Transverse colon (tissue), 4 donors: ENCODE measurements at regions not wholly inside any gene's neighbourhood (a gene's known extent, or its start where the extent isn't known, plus 50 kb on each side); places are given as distances from the start of the nearest gene placed in this dataset.

Experiments used
- DNase-seq: peaks from one replicate; pipeline ENCODE4 v3.0.0-alpha.2; 2019
- H3K27ac ChIP-seq, 4 donors: fragments of 200-600 bp; sonication (generic); 2 replicates each; pipeline ENCODE4 v1.5.1; 2016 to 2018; ENCODE audit warnings: inconsistent platforms in 4 of 4
- H3K27me3 ChIP-seq: fragments of 200-600 bp; sonication (generic); 2 replicates; pipeline ENCODE4 v1.5.1; 2017; ENCODE audit warnings: inconsistent platforms
- H3K36me3 ChIP-seq, 4 donors: fragments of 200-600 bp; sonication (generic); 2 replicates each; pipeline ENCODE4 v1.5.1; 2017 to 2019; ENCODE audit warnings: inconsistent platforms in 4 of 4
- H3K4me1 ChIP-seq, 4 donors: fragments of 200-600 bp; sonication (generic); 2 replicates each; pipeline ENCODE4 v1.5.1; 2017 to 2020; ENCODE audit warnings: inconsistent platforms in 4 of 4
- H3K4me3 ChIP-seq, 4 donors: fragments of 200-600 bp; sonication (generic); 1 replicate in 1 of 4; 2 replicates in 3 of 4; pipeline versions ENCODE4 v1.5.1 to v1.6.1; 2017 to 2019; ENCODE audit warnings: inconsistent platforms in 4 of 4
- H3K9me3 ChIP-seq, 2 donors: fragments of 200-600 bp; sonication (generic); 2 replicates each; pipeline ENCODE4 v1.5.1; 2017 to 2019; ENCODE audit warnings: inconsistent platforms in 2 of 2
- EP300 ChIP-seq: sonication (generic); formaldehyde crosslinking; IDR thresholded peaks from one replicate; pipeline ENCODE4 v1.6.1; 2017; ENCODE audit warnings: antibody characterized with exemption, low read depth
- POLR2A ChIP-seq: fragments of 450-650 bp; IDR thresholded peaks from one replicate; pipeline ENCODE4 v1.6.1; 2016; ENCODE audit warnings: antibody characterized with exemption, mild to moderate bottlenecking, moderate library complexity
- POLR2AphosphoS5 ChIP-seq, 3 donors: sonication (generic); formaldehyde crosslinking; IDR thresholded peaks; one replicate each; pipeline ENCODE4 v1.6.1; 2016; ENCODE audit warnings: antibody characterized with exemption in 3 of 3
- WGBS, 2 donors: methylation state at CpG; one replicate each; pipeline ENCODE4 v1.1.5; 2018; ENCODE audit warnings: low coverage in 1 of 2; 5-methylcytosine and 5-hydroxymethylcytosine counted together
- in situ Hi-C, 4 donors: fragments of 200-750 bp; cut with MboI; loops; one replicate each; pipeline versions ENCODE4 v1.15.0 to v1.15.1; 2017; ENCODE audit warnings: low sequenced_read_pairs in 3 of 4, low pct_ligation_motif_present in 1 of 4, low pct_unique_long_range_greater_than_20kb in 1 of 4
- intact Hi-C: fragments of 100-400 bp; cut with DNase I; formaldehyde crosslinking; loops from one replicate; pipeline ENCODE4 v1.15.1; 2023; ENCODE audit warnings: low total_unique reads
- TF ChIP-seq, protein P1 (sequence below), 5 experiments: fragments of 200-600 bp in 3 of 5; fragments of 450-650 bp in 2 of 5; sonication (generic) in 3 of 5; IDR thresholded peaks; 1 replicate in 2 of 5; 2 replicates in 3 of 5; pipeline ENCODE4 v1.5.1; 2016 to 2017; ENCODE audit warnings: antibody characterized with exemption in 5 of 5, inconsistent platforms in 3 of 5, mild to moderate bottlenecking in 2 of 5, moderate library complexity in 1 of 5

DNA sequence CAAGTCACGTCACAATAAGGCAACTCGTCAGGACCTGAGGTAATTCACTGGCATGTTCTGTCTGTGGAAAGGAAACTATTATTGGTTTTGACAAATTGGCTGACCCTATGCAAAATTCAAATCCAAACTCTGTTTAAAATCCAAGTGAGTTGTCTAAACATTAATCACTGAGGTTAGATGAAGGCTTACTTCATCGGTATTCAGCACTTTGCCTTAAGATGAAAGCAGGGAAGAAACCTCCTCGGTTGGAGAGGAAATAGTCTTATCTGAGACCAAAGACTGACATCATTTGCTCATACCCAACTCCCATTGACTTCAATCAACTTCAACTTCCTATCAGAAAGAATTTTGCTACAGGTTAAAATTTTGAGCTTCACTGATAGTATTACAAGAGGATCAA is 355.1 kb upstream of the MBL2 start:
- in situ Hi-C loops (no loop called here), intact Hi-C loops (no loop called here)
- TF ChIP-seq POLR2A: no peak
- TF ChIP-seq EP300: no peak
- TF ChIP-seq, protein P1, sequence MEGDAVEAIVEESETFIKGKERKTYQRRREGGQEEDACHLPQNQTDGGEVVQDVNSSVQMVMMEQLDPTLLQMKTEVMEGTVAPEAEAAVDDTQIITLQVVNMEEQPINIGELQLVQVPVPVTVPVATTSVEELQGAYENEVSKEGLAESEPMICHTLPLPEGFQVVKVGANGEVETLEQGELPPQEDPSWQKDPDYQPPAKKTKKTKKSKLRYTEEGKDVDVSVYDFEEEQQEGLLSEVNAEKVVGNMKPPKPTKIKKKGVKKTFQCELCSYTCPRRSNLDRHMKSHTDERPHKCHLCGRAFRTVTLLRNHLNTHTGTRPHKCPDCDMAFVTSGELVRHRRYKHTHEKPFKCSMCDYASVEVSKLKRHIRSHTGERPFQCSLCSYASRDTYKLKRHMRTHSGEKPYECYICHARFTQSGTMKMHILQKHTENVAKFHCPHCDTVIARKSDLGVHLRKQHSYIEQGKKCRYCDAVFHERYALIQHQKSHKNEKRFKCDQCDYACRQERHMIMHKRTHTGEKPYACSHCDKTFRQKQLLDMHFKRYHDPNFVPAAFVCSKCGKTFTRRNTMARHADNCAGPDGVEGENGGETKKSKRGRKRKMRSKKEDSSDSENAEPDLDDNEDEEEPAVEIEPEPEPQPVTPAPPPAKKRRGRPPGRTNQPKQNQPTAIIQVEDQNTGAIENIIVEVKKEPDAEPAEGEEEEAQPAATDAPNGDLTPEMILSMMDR (IDR thresholded peaks at IDR 0.05): no peak
- TF ChIP-seq POLR2AphosphoS5 (IDR thresholded peaks at IDR 0.05): no peak
- Histone ChIP-seq H3K4me3 (no peak overlapping the region), H3K9me3 (no peaks in the 10 kb centered on the region), H3K27me3 (no peaks in the 10 kb centered on the region), H3K27ac (no peak overlapping the region), H3K36me3 (no peaks in the 10 kb centered on the region), H3K4me1 (no peaks in the 10 kb centered on the region)
- WGBS, 2 donors: 79 to 80% methylated on average over 4 of the region's 4 CpGs
- DNase-seq: no peak

DNA sequence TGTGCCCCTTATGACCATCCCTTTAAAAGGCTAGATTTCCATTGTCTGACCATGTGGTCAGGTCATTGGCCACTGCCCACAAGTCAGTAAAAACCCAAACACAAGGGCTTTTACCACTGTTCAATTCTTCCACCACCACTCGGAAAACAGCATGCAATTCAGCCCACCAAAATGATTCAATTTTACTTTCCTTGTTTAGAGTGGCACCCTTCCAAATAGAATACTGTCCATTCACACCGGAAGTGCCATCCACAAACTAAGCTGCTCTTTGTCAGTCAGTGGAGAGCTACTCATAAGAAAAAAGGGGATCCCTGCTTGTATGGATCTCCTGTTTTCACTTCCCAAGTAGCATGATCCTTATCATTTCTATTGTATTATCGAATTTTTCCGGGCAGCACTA is 350.7 kb upstream of the MBL2 start:
- TF ChIP-seq, protein P1 (IDR thresholded peaks at IDR 0.05): no peak
- no peak for TF ChIP-seq POLR2AphosphoS5 (IDR thresholded peaks at IDR 0.05)
- TF ChIP-seq EP300: no peak
- no peak for TF ChIP-seq POLR2A
- Histone ChIP-seq H3K36me3 (no peaks in the 10 kb centered on the region), H3K27me3 (no peaks in the 10 kb centered on the region), H3K4me1 (no peaks in the 10 kb centered on the region), H3K9me3 (no peaks in the 10 kb centered on the region), H3K4me3 (no peak overlapping the region), H3K27ac (no peak overlapping the region)
- no peak for DNase-seq
- WGBS, 2 donors: 46 to 70% methylated on average over 4 of the region's 4 CpGs
- intact Hi-C loops (no loop called here), in situ Hi-C loops (no loop called here)

DNA sequence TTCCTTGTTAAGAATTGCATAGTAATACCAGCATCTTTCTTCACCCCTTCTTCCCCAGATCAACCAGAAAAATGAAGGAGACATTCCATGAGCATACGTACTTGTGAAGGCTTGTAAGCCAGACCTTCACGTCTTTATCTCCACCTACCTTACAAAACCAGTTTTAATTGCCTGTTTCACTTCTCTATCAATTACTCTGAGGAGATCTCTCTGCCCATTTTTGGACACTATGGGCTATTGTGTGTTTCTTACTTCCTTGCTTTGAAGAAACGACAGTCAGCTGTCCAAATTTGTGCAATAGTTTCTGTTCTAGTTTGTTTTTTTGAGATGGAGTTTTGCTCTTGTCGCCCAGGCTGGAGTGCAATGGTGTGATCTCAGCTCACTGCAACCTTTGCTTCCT is 349.7 kb upstream of the MBL2 start:
- intact Hi-C loops: no loop called here
- Histone ChIP-seq H3K4me3 (no peak overlapping the region), H3K27ac (no peak overlapping the region), H3K36me3 (no peaks in the 10 kb centered on the region), H3K9me3 (peaks cover 0 to 3% of the 10 kb centered on the region in 2 donors), H3K4me1 (no peaks in the 10 kb centered on the region), H3K27me3 (no peaks in the 10 kb centered on the region)
- no peak for DNase-seq
- TF ChIP-seq POLR2A (no peak), POLR2AphosphoS5 (IDR thresholded peaks at IDR 0.05) (no peak), EP300 (no peak)
- TF ChIP-seq, protein P1 (IDR thresholded peaks at IDR 0.05): no peak
- WGBS, 2 donors: 53 to 67% methylated on average over 4 of the region's 4 CpGs
- in situ Hi-C loops: no loop called here

DNA sequence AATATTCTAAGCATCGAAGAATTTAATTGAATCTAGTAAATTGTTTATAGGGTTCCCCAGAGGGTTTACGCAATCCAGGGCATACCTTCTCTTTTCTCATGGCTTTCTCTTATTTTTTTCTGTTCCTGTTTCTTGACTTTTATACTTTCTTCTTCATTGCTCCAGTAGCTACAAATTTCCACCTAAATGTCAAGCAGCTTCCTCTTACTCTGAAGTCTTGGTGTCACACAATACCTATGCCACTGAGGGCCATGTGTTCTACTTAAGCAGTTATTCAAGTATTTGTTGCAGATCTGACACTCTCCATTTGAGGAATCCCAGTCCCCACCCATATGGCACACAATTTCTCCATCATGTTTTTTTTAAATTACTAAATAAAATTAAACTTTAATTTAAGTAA is 343.1 kb upstream of the MBL2 start:
- in situ Hi-C loops: no loop called here
- TF ChIP-seq, protein P1 (IDR thresholded peaks at IDR 0.05): no peak
- no peak for TF ChIP-seq EP300
- TF ChIP-seq POLR2AphosphoS5 (IDR thresholded peaks at IDR 0.05): no peak
- TF ChIP-seq POLR2A: no peak
- intact Hi-C loops: no loop called here

More for the DNA sequence above, 343.1 kb upstream of the MBL2 start:
- Histone ChIP-seq H3K9me3 (peaks cover 0 to 3% of the 10 kb centered on the region in 2 donors), H3K27ac (no peak overlapping the region), H3K4me1 (no peaks in the 10 kb centered on the region), H3K36me3 (no peaks in the 10 kb centered on the region), H3K4me3 (no peak overlapping the region), H3K27me3 (no peaks in the 10 kb centered on the region)
- no peak for DNase-seq
- 86 to 90% methylated on average over 2 of the region's 2 CpGs for WGBS, 2 donors
